Keratinocyte (primary cell): ENCODE measurements at regions not wholly inside any gene's neighbourhood (a gene's known extent, or its start where the extent isn't known, plus 50 kb on each side); places are given as distances from the start of the nearest gene placed in this dataset.
"Not testable (repeated sequence)": the region's sequence is repeated elsewhere in the genome, so short reads cannot be mapped to it uniquely, and the experiment has no call there.

Experiments used
- EZH2 ChIP-seq: IDR thresholded peaks from one replicate; pipeline ENCODE4 v1.6.1; 2012; ENCODE audit warnings: inconsistent platforms, mild to moderate bottlenecking, low read length, moderate library complexity
- TF ChIP-seq, protein P1 (sequence below), 3 experiments: IDR thresholded peaks in 1 of 3; conservative IDR thresholded peaks in 1 of 3; optimal IDR thresholded peaks in 1 of 3; 2 replicates in 2 of 3; 3 replicates in 1 of 3; pipeline versions ENCODE3 to v1.5.1; 2011; ENCODE audit warnings: low read length in 3 of 3, mild to moderate bottlenecking in 3 of 3, moderate library complexity in 2 of 3, control low read depth in 1 of 3, inconsistent platforms in 1 of 3; ENCODE audit not compliant: insufficient read depth in 2 of 3; ENCODE audit errors: extremely low read depth in 1 of 3

DNA sequence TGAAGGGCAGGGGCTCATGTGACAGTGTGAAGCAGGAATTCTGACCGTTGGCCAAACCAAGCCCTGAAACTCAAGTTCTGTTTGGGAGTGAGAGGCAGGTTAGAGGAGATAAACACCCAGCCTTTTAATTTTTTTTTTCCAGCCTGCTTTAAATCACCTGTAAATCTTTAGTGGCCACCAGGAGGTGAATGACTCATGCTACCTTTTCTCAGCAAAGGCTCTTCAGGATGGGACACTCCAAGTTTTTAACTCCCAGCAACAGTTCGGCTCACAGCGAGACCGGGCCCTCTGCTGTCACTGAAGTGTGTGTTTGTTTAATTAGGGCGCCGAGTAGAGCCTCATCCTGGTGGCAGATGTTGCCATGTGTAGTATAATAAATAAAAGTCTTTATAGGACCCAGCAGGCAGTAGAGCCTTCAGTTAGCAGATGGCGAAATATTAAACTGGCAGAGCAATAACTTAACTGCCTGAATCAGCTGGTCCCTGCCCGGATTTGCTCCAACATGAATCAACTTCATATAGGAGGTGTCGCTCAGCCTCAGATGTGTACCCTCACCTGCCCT lies 180.3 kb downstream of the NPIPA7 start:
- TF ChIP-seq, protein P1, sequence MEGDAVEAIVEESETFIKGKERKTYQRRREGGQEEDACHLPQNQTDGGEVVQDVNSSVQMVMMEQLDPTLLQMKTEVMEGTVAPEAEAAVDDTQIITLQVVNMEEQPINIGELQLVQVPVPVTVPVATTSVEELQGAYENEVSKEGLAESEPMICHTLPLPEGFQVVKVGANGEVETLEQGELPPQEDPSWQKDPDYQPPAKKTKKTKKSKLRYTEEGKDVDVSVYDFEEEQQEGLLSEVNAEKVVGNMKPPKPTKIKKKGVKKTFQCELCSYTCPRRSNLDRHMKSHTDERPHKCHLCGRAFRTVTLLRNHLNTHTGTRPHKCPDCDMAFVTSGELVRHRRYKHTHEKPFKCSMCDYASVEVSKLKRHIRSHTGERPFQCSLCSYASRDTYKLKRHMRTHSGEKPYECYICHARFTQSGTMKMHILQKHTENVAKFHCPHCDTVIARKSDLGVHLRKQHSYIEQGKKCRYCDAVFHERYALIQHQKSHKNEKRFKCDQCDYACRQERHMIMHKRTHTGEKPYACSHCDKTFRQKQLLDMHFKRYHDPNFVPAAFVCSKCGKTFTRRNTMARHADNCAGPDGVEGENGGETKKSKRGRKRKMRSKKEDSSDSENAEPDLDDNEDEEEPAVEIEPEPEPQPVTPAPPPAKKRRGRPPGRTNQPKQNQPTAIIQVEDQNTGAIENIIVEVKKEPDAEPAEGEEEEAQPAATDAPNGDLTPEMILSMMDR (optimal IDR thresholded peaks at IDR 0.05 in 1 of 3, IDR thresholded peaks at IDR 0.05 in 1 of 3, conservative IDR thresholded peaks at IDR 0.05 in 1 of 3; ENCODE audit: extremely low read depth in 1 of 3, insufficient read depth in 2 of 3, low read length in 3 of 3), result not testable (repeated sequence)
- not testable (repeated sequence) for TF ChIP-seq EZH2
